Mammary epithelial cell (primary cell): ENCODE measurements at regions not wholly inside any gene's neighbourhood (a gene's known extent, or its start where the extent isn't known, plus 50 kb on each side); places are given as distances from the start of the nearest gene placed in this dataset.

Source experiments
- EZH2 ChIP-seq: IDR thresholded peaks from 2 replicates; pipeline ENCODE4 v1.6.1; 2012; ENCODE audit warnings: low read length, inconsistent platforms, borderline replicate concordance
- TF ChIP-seq, protein P1 (sequence below), 2 donors: IDR thresholded peaks in 1 of 2; conservative IDR thresholded peaks in 1 of 2; 2 replicates each; pipeline ENCODE4 v1.5.1; 2011 to 2012; ENCODE audit warnings: inconsistent platforms in 2 of 2, low read length in 2 of 2, mild to moderate bottlenecking in 2 of 2, control low read depth in 1 of 2, low read depth in 1 of 2; ENCODE audit not compliant: insufficient read depth in 1 of 2; ENCODE audit errors: extremely low read depth in 1 of 2

- TF ChIP-seq, protein P1, sequence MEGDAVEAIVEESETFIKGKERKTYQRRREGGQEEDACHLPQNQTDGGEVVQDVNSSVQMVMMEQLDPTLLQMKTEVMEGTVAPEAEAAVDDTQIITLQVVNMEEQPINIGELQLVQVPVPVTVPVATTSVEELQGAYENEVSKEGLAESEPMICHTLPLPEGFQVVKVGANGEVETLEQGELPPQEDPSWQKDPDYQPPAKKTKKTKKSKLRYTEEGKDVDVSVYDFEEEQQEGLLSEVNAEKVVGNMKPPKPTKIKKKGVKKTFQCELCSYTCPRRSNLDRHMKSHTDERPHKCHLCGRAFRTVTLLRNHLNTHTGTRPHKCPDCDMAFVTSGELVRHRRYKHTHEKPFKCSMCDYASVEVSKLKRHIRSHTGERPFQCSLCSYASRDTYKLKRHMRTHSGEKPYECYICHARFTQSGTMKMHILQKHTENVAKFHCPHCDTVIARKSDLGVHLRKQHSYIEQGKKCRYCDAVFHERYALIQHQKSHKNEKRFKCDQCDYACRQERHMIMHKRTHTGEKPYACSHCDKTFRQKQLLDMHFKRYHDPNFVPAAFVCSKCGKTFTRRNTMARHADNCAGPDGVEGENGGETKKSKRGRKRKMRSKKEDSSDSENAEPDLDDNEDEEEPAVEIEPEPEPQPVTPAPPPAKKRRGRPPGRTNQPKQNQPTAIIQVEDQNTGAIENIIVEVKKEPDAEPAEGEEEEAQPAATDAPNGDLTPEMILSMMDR (conservative IDR thresholded peaks at IDR 0.05 in 1 of 2, IDR thresholded peaks at IDR 0.05 in 1 of 2; ENCODE audit: extremely low read depth in 1 of 2, insufficient read depth in 1 of 2, low read depth in 1 of 2, low read length in 2 of 2) = no peak
- TF ChIP-seq EZH2 = no peak
Observed at GRCh38 chr16:52346709-52347108, 200.2 kb downstream of the TOX3 start.
